OCI-LY7 (cell line): ENCODE measurements at regions not wholly inside any gene's neighbourhood (a gene's known extent, or its start where the extent isn't known, plus 50 kb on each side); places are given as distances from the start of the nearest gene placed in this dataset.

Experiments used
- CTCF ChIP-seq: fragments of 200-600 bp; sonication (generic); conservative IDR thresholded peaks from 2 replicates; pipeline ENCODE4 v1.5.1; 2014; ENCODE audit warnings: mild to moderate bottlenecking, antibody characterized with exemption, low read length, moderate library complexity, mixed read lengths
- EZH2phosphoT487 ChIP-seq: fragments of 200-600 bp; sonication (generic); IDR thresholded peaks from 2 replicates; pipeline ENCODE4 v1.6.1; 2018; ENCODE audit warnings: low read depth, borderline replicate concordance, mild to moderate bottlenecking, mixed run types, antibody characterized with exemption, low read length, moderate library complexity, mixed read lengths

- TF ChIP-seq CTCF: no peak
- TF ChIP-seq EZH2phosphoT487: no peak
Measured at GRCh38 chr7:89988074-89988473, 166.2 kb upstream of the STEAP1 start.
